Astrocyte (in vitro differentiated cells and primary cell): ENCODE measurements at regions not wholly inside any gene's neighbourhood (a gene's known extent, or its start where the extent isn't known, plus 50 kb on each side); places are given as distances from the start of the nearest gene placed in this dataset.

Source experiments
- DNase-seq: peaks from one replicate; pipeline ENCODE4 v3.0.0-alpha.2; 2010; ENCODE audit warnings: low read depth
- FAIRE-seq: peaks from 2 replicates; lab custom pipeline; 2011; peaks lifted over from hg19 to GRCh38; lab: Jason Lieb, UNC
- H2AFZ ChIP-seq: 2 replicates; pipeline ENCODE4 v1.6.0; 2012; ENCODE audit warnings: low read depth, low read length, inconsistent platforms
- H3K27ac ChIP-seq: 2 replicates; pipeline ENCODE4 v1.5.1; 2011; ENCODE audit warnings: low read depth, low read length, inconsistent platforms
- H3K27me3 ChIP-seq: 2 replicates; pipeline ENCODE4 v1.6.0; 2011; ENCODE audit warnings: low read length, inconsistent platforms; ENCODE audit not compliant: insufficient read depth
- H3K36me3 ChIP-seq: 2 replicates; pipeline ENCODE4 v1.5.1; 2011; ENCODE audit warnings: low read length, inconsistent platforms; ENCODE audit not compliant: insufficient read depth
- H3K4me1 ChIP-seq: 2 replicates; pipeline ENCODE4 v1.5.1; 2011; ENCODE audit warnings: low read length, inconsistent platforms; ENCODE audit not compliant: insufficient read depth
- H3K4me2 ChIP-seq: 2 replicates; pipeline ENCODE4 v1.6.0; 2012; ENCODE audit warnings: low read length, inconsistent platforms
- H3K4me3 ChIP-seq: 2 replicates; pipeline ENCODE4 v1.5.1; 2011; ENCODE audit warnings: low read depth, mild to moderate bottlenecking, low read length, inconsistent platforms; ENCODE audit not compliant: insufficient read depth
- H3K79me2 ChIP-seq: 2 replicates; pipeline ENCODE4 v1.6.0; 2012; ENCODE audit warnings: mild to moderate bottlenecking, low read length, inconsistent platforms; ENCODE audit not compliant: insufficient read depth
- H3K9ac ChIP-seq: 2 replicates; pipeline ENCODE4 v1.6.0; 2012; ENCODE audit warnings: mild to moderate bottlenecking, low read length, inconsistent platforms
- H3K9me3 ChIP-seq: 2 replicates; pipeline ENCODE4 v1.5.1; 2012; ENCODE audit warnings: low read depth, mild to moderate bottlenecking, low read length, inconsistent platforms; ENCODE audit not compliant: insufficient read depth
- H4K20me1 ChIP-seq: 2 replicates; pipeline ENCODE4 v1.6.0; 2012; ENCODE audit warnings: low read length, inconsistent platforms; ENCODE audit not compliant: insufficient read depth
- H3K27ac Mint-ChIP-seq: one replicate; pipeline ENCODE4 v1.8.0; 2021; ENCODE audit warnings: mild to moderate bottlenecking, mixed read lengths; ENCODE audit not compliant: unreplicated experiment
- H3K27me3 Mint-ChIP-seq: one replicate; pipeline ENCODE4 v1.8.0; 2021; ENCODE audit warnings: low read depth, mixed read lengths; ENCODE audit not compliant: unreplicated experiment
- H3K36me3 Mint-ChIP-seq: one replicate; pipeline ENCODE4 v1.8.0; 2021; ENCODE audit warnings: low read depth, mixed read lengths; ENCODE audit not compliant: unreplicated experiment
- H3K4me1 Mint-ChIP-seq: one replicate; pipeline ENCODE4 v1.8.0; 2021; ENCODE audit warnings: low read depth, mixed read lengths; ENCODE audit not compliant: unreplicated experiment
- H3K4me3 Mint-ChIP-seq: one replicate; pipeline ENCODE4 v1.8.0; 2021; ENCODE audit warnings: mild to moderate bottlenecking, moderate library complexity, mixed read lengths; ENCODE audit not compliant: unreplicated experiment
- H3K9me3 Mint-ChIP-seq: one replicate; pipeline ENCODE4 v1.8.0; 2021; ENCODE audit warnings: mild to moderate bottlenecking, mixed read lengths; ENCODE audit not compliant: unreplicated experiment
- CTCF ChIP-seq: IDR thresholded peaks from 2 replicates; pipeline ENCODE4 v1.5.1; 2011; ENCODE audit warnings: low read depth, mild to moderate bottlenecking, inconsistent platforms, low read length, moderate library complexity; ENCODE audit not compliant: insufficient read depth
- EZH2 ChIP-seq: IDR thresholded peaks from 2 replicates; pipeline ENCODE4 v1.6.1; 2012; ENCODE audit warnings: mild to moderate bottlenecking, low read length, inconsistent platforms; ENCODE audit not compliant: insufficient read depth

DNA sequence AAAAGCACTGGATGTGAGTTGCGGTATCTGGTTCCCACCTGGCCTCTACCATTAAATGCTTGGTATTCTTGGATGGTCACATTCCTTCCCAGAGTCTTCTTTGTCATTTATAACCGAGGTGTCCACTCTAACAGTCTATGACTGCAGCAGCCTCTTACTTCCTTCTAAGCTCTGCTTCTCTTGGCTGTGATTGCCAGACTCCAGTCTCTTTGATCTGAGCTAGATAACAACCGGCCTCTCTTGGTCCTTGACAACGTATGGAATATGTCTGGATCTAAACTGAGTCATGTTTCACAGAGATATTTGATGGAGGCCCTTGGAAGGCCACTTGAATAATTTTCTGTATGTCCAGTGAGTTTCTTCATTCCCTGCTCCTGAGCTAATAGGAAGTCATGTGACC lies 141.6 kb upstream of the TENM4 start:
- Histone ChIP-seq H3K4me2 (no peak overlapping the region), H3K9ac (no peak overlapping the region), H3K27ac (no peak overlapping the region), H3K4me1 (no peaks in the 10 kb centered on the region), H3K4me3 (no peak overlapping the region), H2AFZ (no peak overlapping the region), H3K9me3 (peaks cover 4% of the 10 kb centered on the region), H4K20me1 (no peaks in the 10 kb centered on the region), H3K27me3 (no peaks in the 10 kb centered on the region), H3K36me3 (no peaks in the 10 kb centered on the region), H3K79me2 (no peaks in the 10 kb centered on the region)
- Mint-ChIP-seq H3K9me3 (peaks cover 3% of the 10 kb centered on the region), H3K36me3 (peaks cover 3% of the 10 kb centered on the region), H3K27me3 (peaks cover 4% of the 10 kb centered on the region), H3K4me3 (no peak overlapping the region), H3K27ac (no peak overlapping the region), H3K4me1 (peaks cover 14% of the 10 kb centered on the region)
- DNase-seq (no peak), FAIRE-seq (no peak)
- TF ChIP-seq EZH2 (no peak), CTCF (no peak)

DNA sequence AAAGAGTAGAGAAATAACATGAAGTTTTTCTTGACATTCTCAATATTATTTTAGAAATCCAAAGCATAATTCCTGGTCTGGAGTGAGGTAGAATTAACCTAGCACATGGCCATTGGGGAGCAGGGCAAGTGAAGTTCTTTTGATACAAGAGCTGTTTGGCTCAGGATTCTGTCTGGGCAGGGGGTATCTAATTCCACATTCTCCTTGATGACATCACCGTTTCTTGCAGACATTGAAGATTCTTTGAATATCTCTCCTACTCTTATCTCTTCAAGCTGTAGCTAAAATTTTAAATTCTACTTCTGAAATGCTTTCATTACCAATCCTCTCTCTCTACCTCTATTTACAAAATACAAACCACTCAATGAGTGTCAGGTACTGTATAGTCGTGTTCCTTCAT lies 138.2 kb upstream of the TENM4 start:
- H3K4me1 ChIP-seq = no peaks in the 10 kb centered on the region
- no peak overlapping the region for H3K27ac Mint-ChIP-seq
- H3K27me3 Mint-ChIP-seq = peaks cover 4% of the 10 kb centered on the region
- peaks cover 3% of the 10 kb centered on the region for H3K9me3 Mint-ChIP-seq
- no peak overlapping the region for H3K4me2 ChIP-seq
- peaks cover 14% of the 10 kb centered on the region for H3K4me1 Mint-ChIP-seq
- peaks cover 3% of the 10 kb centered on the region for H3K36me3 Mint-ChIP-seq
- no peaks in the 10 kb centered on the region for H4K20me1 ChIP-seq
- H3K27ac ChIP-seq = no peak overlapping the region
- no peak overlapping the region for H3K4me3 Mint-ChIP-seq
- no peaks in the 10 kb centered on the region for H3K79me2 ChIP-seq
- H3K4me3 ChIP-seq = no peak overlapping the region
- no peaks in the 10 kb centered on the region for H3K36me3 ChIP-seq
- H2AFZ ChIP-seq = no peak overlapping the region
- FAIRE-seq = no peak
- TF ChIP-seq CTCF (no peak), EZH2 (no peak)
- H3K9ac ChIP-seq = no peak overlapping the region
- H3K9me3 ChIP-seq = no peaks in the 10 kb centered on the region
- no peak for DNase-seq
- no peaks in the 10 kb centered on the region for H3K27me3 ChIP-seq

DNA sequence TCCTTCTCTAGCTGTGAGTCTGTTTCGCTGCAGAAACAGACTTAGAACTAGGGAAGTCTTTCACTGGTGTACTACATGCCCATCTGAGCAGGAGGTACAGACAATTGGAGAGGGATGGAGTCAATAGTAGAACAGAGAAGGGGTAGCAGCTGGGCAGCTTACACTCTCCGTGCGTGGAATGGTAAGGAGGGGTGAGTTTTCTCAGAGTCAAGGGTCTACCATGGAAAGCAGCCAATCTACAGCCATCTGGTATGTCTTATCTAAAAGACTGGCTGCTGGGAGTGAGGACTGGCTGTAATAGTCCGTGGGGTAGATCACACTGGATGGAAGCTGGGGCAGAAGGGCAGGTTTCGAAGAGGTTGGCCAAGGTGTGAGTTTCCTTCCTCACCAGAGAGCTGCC lies 137.3 kb upstream of the TENM4 start:
- H3K4me3 Mint-ChIP-seq = no peak overlapping the region
- TF ChIP-seq EZH2 (no peak), CTCF (no peak)

More for the DNA sequence above, 137.3 kb upstream of the TENM4 start:
- Histone ChIP-seq H3K4me2 (no peak overlapping the region), H3K27ac (no peak overlapping the region), H3K9me3 (no peaks in the 10 kb centered on the region), H3K79me2 (no peaks in the 10 kb centered on the region), H4K20me1 (no peaks in the 10 kb centered on the region), H3K36me3 (no peaks in the 10 kb centered on the region), H3K4me1 (no peaks in the 10 kb centered on the region), H3K9ac (no peak overlapping the region), H2AFZ (no peak overlapping the region), H3K27me3 (no peaks in the 10 kb centered on the region), H3K4me3 (no peak overlapping the region)
- no peak for DNase-seq
- Mint-ChIP-seq H3K36me3 (peaks cover 3% of the 10 kb centered on the region), H3K27ac (no peak overlapping the region), H3K9me3 (peaks cover 3% of the 10 kb centered on the region), H3K27me3 (peaks cover 4% of the 10 kb centered on the region), H3K4me1 (peaks cover 14% of the 10 kb centered on the region)
- FAIRE-seq = no peak
